Parathyroid adenoma (tissue), 2 donors: ENCODE measurements at regions not wholly inside any gene's neighbourhood (a gene's known extent, or its start where the extent isn't known, plus 50 kb on each side); places are given as distances from the start of the nearest gene placed in this dataset.

ENCODE experiments used
- H2AFZ ChIP-seq: fragments of 300-600 bp; sonication (generic); one replicate; pipeline ENCODE4 v1.7.0; 2017; ENCODE audit warnings: antibody characterized with exemption, mild to moderate bottlenecking
- H3K27ac ChIP-seq: fragments of 300-600 bp; sonication (generic); one replicate; pipeline ENCODE4 v1.7.0; 2017
- H3K27me3 ChIP-seq: fragments of 300-600 bp; sonication (generic); one replicate; pipeline ENCODE4 v1.7.0; 2017; ENCODE audit warnings: low read length; ENCODE audit not compliant: control insufficient read depth, insufficient read depth
- H3K36me3 ChIP-seq: fragments of 300-600 bp; sonication (generic); one replicate; pipeline ENCODE4 v1.7.0; 2017; ENCODE audit warnings: low read length; ENCODE audit not compliant: control insufficient read depth, insufficient read depth
- H3K4me1 ChIP-seq: fragments of 300-600 bp; sonication (generic); one replicate; pipeline ENCODE4 v1.7.0; 2017; ENCODE audit warnings: control low read depth
- H3K4me2 ChIP-seq: fragments of 300-600 bp; sonication (generic); one replicate; pipeline ENCODE4 v1.7.0; 2017; ENCODE audit warnings: low read length
- H3K4me3 ChIP-seq: fragments of 300-600 bp; sonication (generic); one replicate; pipeline ENCODE4 v1.7.0; 2017; ENCODE audit warnings: low read depth, low read length
- H3K79me2 ChIP-seq: fragments of 300-600 bp; sonication (generic); one replicate; pipeline ENCODE4 v1.7.0; 2017; ENCODE audit warnings: control low read depth
- H3K9ac ChIP-seq: fragments of 300-600 bp; sonication (generic); one replicate; pipeline ENCODE4 v1.7.0; 2017; ENCODE audit warnings: mild to moderate bottlenecking
- H3K9me3 ChIP-seq: fragments of 300-600 bp; sonication (generic); one replicate; pipeline ENCODE4 v1.7.0; 2017; ENCODE audit warnings: low read length; ENCODE audit not compliant: control insufficient read depth
- TF ChIP-seq, protein P1 (sequence below): fragments of 300-600 bp; sonication (generic); IDR thresholded peaks from one replicate; pipeline ENCODE4 v1.7.0; 2017; ENCODE audit warnings: antibody characterized with exemption, mild to moderate bottlenecking
- donor health status: primary hyperparathyroidism.

DNA sequence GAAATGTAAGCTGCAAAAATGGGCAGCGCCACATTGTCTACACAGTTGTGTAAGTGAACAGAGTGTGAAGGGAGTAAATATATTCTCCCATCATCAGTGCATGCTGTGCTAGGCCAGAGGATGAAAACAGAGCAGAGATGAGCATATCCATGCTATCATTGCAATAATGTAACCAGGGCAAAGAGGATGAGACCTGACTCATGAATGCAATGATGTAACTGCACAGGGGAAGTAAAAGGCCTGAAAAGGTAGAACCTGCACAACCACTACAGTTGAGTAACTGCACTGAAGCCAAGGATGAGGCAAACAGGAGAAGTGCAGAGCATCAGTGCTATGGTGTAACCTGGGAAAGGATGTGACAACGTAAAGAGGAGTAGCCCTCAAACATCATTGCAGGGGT lies 220.4 kb upstream of the FAM47C start:
- no peak overlapping the region for H3K9ac ChIP-seq
- H3K4me3 ChIP-seq, result no peak overlapping the region
- H3K79me2 ChIP-seq, result no peaks in the 10 kb centered on the region

DNA sequence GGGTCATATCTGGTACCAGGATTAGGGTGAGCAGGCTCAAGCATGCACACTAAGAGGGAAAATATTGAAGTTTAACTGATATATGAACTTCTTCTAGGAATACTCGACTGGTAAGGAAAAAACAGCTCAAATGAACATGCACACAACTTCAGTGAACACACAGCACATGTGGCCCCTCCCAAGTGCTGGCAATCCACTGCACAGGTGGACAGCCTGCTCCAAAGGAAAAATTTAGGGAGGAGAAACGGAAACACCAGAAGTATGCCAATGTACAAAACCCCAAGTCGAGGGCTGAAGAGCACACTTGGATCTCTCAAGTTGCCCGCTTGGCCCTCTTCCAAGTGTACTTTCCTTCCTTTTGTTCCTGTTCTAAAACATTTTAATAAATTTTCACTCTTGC lies 205.0 kb upstream of the FAM47C start:
- Histone ChIP-seq H3K4me2 (no peak overlapping the region), H3K4me3 (no peak overlapping the region), H3K4me1 (no peaks in the 10 kb centered on the region), H3K27ac (no peak overlapping the region), H3K9me3 (no peaks in the 10 kb centered on the region), H3K36me3 (no peaks in the 10 kb centered on the region), H3K9ac (no peak overlapping the region), H3K79me2 (no peaks in the 10 kb centered on the region), H3K27me3 (no peaks in the 10 kb centered on the region), H2AFZ (no peak overlapping the region)
- TF ChIP-seq, protein P1, sequence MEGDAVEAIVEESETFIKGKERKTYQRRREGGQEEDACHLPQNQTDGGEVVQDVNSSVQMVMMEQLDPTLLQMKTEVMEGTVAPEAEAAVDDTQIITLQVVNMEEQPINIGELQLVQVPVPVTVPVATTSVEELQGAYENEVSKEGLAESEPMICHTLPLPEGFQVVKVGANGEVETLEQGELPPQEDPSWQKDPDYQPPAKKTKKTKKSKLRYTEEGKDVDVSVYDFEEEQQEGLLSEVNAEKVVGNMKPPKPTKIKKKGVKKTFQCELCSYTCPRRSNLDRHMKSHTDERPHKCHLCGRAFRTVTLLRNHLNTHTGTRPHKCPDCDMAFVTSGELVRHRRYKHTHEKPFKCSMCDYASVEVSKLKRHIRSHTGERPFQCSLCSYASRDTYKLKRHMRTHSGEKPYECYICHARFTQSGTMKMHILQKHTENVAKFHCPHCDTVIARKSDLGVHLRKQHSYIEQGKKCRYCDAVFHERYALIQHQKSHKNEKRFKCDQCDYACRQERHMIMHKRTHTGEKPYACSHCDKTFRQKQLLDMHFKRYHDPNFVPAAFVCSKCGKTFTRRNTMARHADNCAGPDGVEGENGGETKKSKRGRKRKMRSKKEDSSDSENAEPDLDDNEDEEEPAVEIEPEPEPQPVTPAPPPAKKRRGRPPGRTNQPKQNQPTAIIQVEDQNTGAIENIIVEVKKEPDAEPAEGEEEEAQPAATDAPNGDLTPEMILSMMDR, result no peak

More for the DNA sequence above, 220.4 kb upstream of the FAM47C start:
- Histone ChIP-seq H3K4me1 (no peaks in the 10 kb centered on the region), H3K9me3 (no peaks in the 10 kb centered on the region), H3K27ac (no peak overlapping the region), H3K36me3 (no peaks in the 10 kb centered on the region), H3K27me3 (no peaks in the 10 kb centered on the region), H3K4me2 (no peak overlapping the region), H2AFZ (no peak overlapping the region)
- TF ChIP-seq, protein P1, result no peak

DNA sequence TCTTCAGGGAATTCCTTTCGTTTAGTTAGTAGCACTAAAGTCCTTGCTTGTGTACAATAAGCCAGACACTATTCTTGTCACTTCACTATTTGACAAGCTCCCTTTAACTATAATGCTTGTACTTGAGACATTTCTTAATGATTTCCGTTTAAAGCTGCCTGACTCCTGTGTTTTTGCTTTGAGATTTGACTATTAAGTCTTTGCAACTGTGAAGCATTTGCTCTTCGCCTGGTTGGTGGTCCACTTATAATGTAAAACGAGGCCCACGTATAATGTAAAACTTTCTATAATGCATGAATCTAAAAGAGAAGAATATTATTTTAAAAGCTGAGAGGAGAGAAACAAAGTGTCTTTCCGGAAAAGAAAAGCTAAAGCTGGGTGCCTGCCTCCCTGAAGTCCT lies 204.1 kb upstream of the FAM47C start:
- Histone ChIP-seq H3K9me3 (no peaks in the 10 kb centered on the region), H3K4me2 (no peak overlapping the region), H3K4me1 (no peaks in the 10 kb centered on the region), H2AFZ (no peak overlapping the region), H3K27ac (no peak overlapping the region), H3K4me3 (no peak overlapping the region), H3K27me3 (no peaks in the 10 kb centered on the region), H3K36me3 (no peaks in the 10 kb centered on the region), H3K79me2 (no peaks in the 10 kb centered on the region), H3K9ac (no peak overlapping the region)
- TF ChIP-seq, protein P1, result no peak

DNA sequence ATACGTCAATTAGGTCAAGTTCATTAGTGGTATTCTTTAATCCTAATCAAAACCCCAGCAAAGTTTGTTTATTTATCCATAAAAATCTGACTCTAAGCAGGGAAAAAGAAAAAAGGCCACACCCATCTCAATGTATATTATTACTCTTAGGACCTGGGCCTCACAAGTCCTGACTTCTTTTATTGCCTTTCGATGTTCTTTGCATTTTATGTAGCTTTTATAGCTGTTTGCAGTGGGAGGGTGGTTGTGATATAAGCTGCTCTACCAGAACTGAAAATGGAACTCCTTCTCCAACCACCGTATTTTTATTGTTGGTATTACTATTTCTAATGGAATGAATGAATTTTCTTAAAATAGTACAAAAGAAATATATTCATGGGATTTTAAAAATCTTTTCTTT lies 163.3 kb upstream of the FAM47C start:
- TF ChIP-seq, protein P1, result no peak
- no peak overlapping the region for H3K4me3 ChIP-seq
- H3K27ac ChIP-seq, result no peak overlapping the region
- no peak overlapping the region for H3K9ac ChIP-seq
- H3K4me2 ChIP-seq, result no peak overlapping the region
- H2AFZ ChIP-seq, result no peak overlapping the region
- H3K27me3 ChIP-seq, result no peaks in the 10 kb centered on the region
- H3K9me3 ChIP-seq, result no peaks in the 10 kb centered on the region
- no peaks in the 10 kb centered on the region for H3K36me3 ChIP-seq
- no peaks in the 10 kb centered on the region for H3K79me2 ChIP-seq
- H3K4me1 ChIP-seq, result no peaks in the 10 kb centered on the region

DNA sequence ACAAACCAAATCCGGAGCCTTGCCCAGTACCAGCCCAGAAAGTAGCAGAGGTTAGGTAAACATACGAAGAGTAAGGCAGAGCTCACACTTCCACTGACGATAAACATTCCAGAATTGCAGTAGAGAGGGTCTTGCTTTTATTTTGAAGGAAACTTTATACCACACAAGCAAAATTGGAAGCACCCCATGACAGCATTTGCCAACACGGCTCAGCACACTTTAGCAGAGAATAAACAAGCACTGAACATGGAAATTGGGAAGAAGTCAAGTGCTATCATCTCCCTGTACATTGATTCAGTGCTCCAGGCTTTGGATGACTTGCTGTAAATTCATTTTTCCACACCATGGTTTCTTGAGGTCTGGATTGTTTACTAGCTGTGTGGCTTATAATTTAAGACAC lies 160.7 kb upstream of the FAM47C start:
- no peak overlapping the region for H3K4me3 ChIP-seq

More for the DNA sequence above, 160.7 kb upstream of the FAM47C start:
- no peak overlapping the region for H2AFZ ChIP-seq
- H3K9me3 ChIP-seq, result no peaks in the 10 kb centered on the region
- H3K27me3 ChIP-seq, result no peaks in the 10 kb centered on the region
- TF ChIP-seq, protein P1, result no peak
- no peak overlapping the region for H3K4me2 ChIP-seq
- no peaks in the 10 kb centered on the region for H3K79me2 ChIP-seq
- no peak overlapping the region for H3K9ac ChIP-seq
- no peaks in the 10 kb centered on the region for H3K4me1 ChIP-seq
- no peaks in the 10 kb centered on the region for H3K36me3 ChIP-seq
- no peak overlapping the region for H3K27ac ChIP-seq
